A549 (cell line): ENCODE measurements at regions not wholly inside any gene's neighbourhood (a gene's known extent, or its start where the extent isn't known, plus 50 kb on each side); places are given as distances from the start of the nearest gene placed in this dataset.

ENCODE experiments used
- ATAC-seq, 2 experiments: fragments of 200-7000 bp in 1 of 2; fragments of >200 bp in 1 of 2; cut with Nextera tagmentation in 1 of 2; cut with Tn5 transposase in 1 of 2; 3 replicates each; pipeline versions ENCODE4 v1.8.0 to v1.9.1; 2018 to 2020; ENCODE audit warnings: mild to moderate bottlenecking in 1 of 2, moderate library complexity in 1 of 2
- CTCF ChIA-PET: fragments of 300-600 bp; sonication (Branson Sonifier 250); formaldehyde crosslinking; extraction: SDS; loops from one replicate; lab custom pipeline; 2021; ENCODE audit warnings: antibody characterized with exemption, inconsistent platforms; lab: Yijun Ruan, JAX
- POLR2A ChIA-PET: fragments of 350-600 bp; formaldehyde crosslinking; extraction: SDS; loops from one replicate; lab custom pipeline; 2021; ENCODE audit warnings: antibody characterized with exemption, inconsistent platforms; lab: Yijun Ruan, JAX
- DNase-seq, 2 experiments: peaks; one replicate each; pipeline versions ENCODE4 v3.0.0 to v3.0.0-alpha.2; 2011 to 2016; ENCODE audit warnings: low read depth in 1 of 2, low spot score in 1 of 2
- FAIRE-seq: peaks from 2 replicates; lab custom pipeline; 2011; peaks lifted over from hg19 to GRCh38; lab: Jason Lieb, UNC
- H3K27ac ChIP-seq, 2 experiments: fragments of >200 bp; sonication (Bioruptor Twin); formaldehyde crosslinking; 3 replicates each; pipeline ENCODE4 v1.5.1; 2016 to 2017
- H3K4me1 ChIP-seq: fragments of >200 bp; sonication (Bioruptor Twin); formaldehyde crosslinking; 3 replicates; pipeline ENCODE4 v1.6.1; 2016
- H3K4me2 ChIP-seq: fragments of >200 bp; sonication (Bioruptor Twin); formaldehyde crosslinking; 3 replicates; pipeline ENCODE4 v1.6.1; 2016
- H3K4me3 ChIP-seq: fragments of >200 bp; sonication (Bioruptor Twin); formaldehyde crosslinking; 3 replicates; pipeline ENCODE4 v1.5.1; 2016
- H3K9me3 ChIP-seq: fragments of >200 bp; sonication (Bioruptor Twin); formaldehyde crosslinking; 3 replicates; pipeline ENCODE4 v1.6.1; 2016
- CBX2 ChIP-seq: fragments of 200-600 bp; sonication (generic); IDR thresholded peaks from 2 replicates; pipeline ENCODE4 v1.6.1; 2016; ENCODE audit warnings: low read depth, mild to moderate bottlenecking, borderline replicate concordance
- CEBPB ChIP-seq, 2 experiments: fragments of >200 bp in 1 of 2; sonication (Bioruptor Twin) in 1 of 2; formaldehyde crosslinking in 1 of 2; IDR thresholded peaks; 2 replicates each; pipeline ENCODE4 v1.6.1; 2012 to 2016
- CHD4 ChIP-seq: fragments of 200-600 bp; sonication (generic); IDR thresholded peaks from 2 replicates; pipeline ENCODE4 v1.6.1; 2016; ENCODE audit warnings: antibody characterized with exemption, mild to moderate bottlenecking, borderline replicate concordance
- E2F6 ChIP-seq: IDR thresholded peaks from 2 replicates; pipeline ENCODE4 v1.6.1; 2012; ENCODE audit warnings: low read depth, borderline replicate concordance
- HES2 ChIP-seq: fragments of >200 bp; sonication (Bioruptor Twin); formaldehyde crosslinking; IDR thresholded peaks from 2 replicates; pipeline ENCODE4 v1.6.1; 2016
- KDM1A ChIP-seq: fragments of 200-600 bp; sonication (generic); IDR thresholded peaks from 2 replicates; pipeline ENCODE4 v1.6.1; 2016; ENCODE audit warnings: low read depth, mild to moderate bottlenecking
- MYC ChIP-seq: IDR thresholded peaks from 2 replicates; pipeline ENCODE4 v1.6.1; 2012; ENCODE audit warnings: mild to moderate bottlenecking, inconsistent platforms, low read length, improper control_type of control experiment, borderline replicate concordance
- RFX5 ChIP-seq: fragments of 450-650 bp; IDR thresholded peaks from 2 replicates; pipeline ENCODE4 v1.7.1; 2014; ENCODE audit warnings: antibody characterized with exemption, mild to moderate bottlenecking, moderate library complexity
- SMC3 ChIP-seq: fragments of >200 bp; sonication (Bioruptor Twin); formaldehyde crosslinking; IDR thresholded peaks from 3 replicates; pipeline ENCODE4 v1.6.1; 2018; ENCODE audit warnings: inconsistent platforms
- TFCP2L1 ChIP-seq: fragments of 250-450 bp; sonication (Bioruptor Pico); IDR thresholded peaks from 2 replicates; pipeline ENCODE4 v1.5.0; 2021; ENCODE audit warnings: mild to moderate bottlenecking
- WGBS: methylation state at CpG from one replicate; pipeline ENCODE4 v1.1.6; 2017; ENCODE audit errors: missing lambda C conversion rate; 5-methylcytosine and 5-hydroxymethylcytosine counted together
- TF ChIP-seq, protein P1 (sequence below): fragments of 200-600 bp; sonication (generic); IDR thresholded peaks from 2 replicates; pipeline ENCODE4 v1.6.1; 2016; ENCODE audit warnings: antibody characterized with exemption, mild to moderate bottlenecking, moderate library complexity
- TF ChIP-seq, protein P2 (sequence below): IDR thresholded peaks from 2 replicates; pipeline ENCODE4 v1.6.1; 2012

GRCh38 chr2:147430408-147430807, 414.4 kb upstream of the ACVR2A start:
- H3K9me3 ChIP-seq: no peaks in the 10 kb centered on the region
- no peak for TF ChIP-seq CBX2
- TF ChIP-seq, all 56 proteins: peak for 0
- ChIA-PET POLR2A (no interaction called here), CTCF (no interaction called here)
- H3K4me3 ChIP-seq: no peak overlapping the region
- no peaks in the 10 kb centered on the region for H3K4me1 ChIP-seq
- FAIRE-seq (no peak), DNase-seq (no peak), ATAC-seq (no peak)
- H3K27ac ChIP-seq: no peak overlapping the region
- 6% methylated on average over 3 of the region's 3 CpGs for WGBS
- no peak overlapping the region for H3K4me2 ChIP-seq

DNA sequence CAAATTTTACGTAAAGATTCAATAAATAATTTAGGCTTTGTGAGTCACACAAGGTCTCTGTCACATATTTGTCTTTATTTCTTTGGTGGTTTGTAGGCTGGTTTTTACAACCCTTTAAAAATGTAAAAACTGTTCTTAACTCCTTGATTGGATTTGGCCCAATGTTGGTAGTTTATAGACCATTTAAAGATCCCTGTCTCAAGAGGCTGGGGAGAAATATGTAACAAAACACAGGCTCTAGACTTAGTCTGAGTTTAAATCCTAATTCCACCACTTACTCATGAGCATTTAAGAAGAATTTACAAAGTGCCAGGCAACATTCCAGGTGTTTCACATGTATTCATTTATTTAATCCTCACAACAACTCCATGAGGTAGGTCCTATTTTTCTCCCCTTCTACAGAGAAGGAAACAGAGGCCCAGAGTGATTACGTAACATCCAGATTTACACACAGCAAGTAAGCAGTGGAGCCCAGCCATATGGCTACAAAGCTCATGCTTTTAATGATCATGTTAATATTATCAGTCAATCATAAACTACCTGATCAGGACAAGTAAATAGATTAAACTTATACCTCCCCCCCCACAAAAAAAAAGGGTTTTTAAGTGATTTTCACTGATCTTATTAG, 416.6 kb upstream of the ACVR2A start:
- no peak overlapping the region for H3K4me3 ChIP-seq
- 49% methylated on average over 2 of the region's 2 CpGs for WGBS

DNA sequence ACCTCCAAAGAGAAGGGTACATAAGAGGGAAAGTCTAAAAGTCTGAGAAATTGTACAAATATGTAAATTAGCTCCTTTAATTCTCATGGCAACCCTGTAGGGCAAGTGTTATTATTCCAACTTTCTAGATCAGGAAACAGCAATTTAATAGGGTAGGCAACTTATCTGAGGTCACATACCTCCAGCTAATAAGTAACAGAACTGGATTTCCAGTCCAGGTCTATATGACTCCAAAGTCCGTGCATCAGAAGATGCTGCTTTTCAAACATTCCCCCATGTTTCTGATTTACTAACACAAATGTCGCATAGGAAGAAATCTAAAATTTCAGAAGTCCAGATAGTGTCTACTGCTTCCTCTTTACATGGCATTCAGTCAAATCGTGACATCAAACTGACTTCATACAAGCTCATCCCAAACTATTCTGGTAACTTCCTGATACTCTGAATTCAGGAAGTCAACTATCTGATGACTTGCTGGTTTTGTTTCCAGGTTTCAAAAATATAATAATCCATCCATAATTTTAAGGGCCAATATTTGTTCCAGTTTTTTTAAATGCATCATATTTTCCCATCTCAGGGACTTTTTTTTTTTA, 419.3 kb upstream of the ACVR2A start:
- WGBS: 38% methylated on average over 3 of the region's 3 CpGs
- ATAC-seq: no peak
- TF ChIP-seq CHD4: no peak
- TF ChIP-seq SMC3: no peak
- TF ChIP-seq, protein P1, sequence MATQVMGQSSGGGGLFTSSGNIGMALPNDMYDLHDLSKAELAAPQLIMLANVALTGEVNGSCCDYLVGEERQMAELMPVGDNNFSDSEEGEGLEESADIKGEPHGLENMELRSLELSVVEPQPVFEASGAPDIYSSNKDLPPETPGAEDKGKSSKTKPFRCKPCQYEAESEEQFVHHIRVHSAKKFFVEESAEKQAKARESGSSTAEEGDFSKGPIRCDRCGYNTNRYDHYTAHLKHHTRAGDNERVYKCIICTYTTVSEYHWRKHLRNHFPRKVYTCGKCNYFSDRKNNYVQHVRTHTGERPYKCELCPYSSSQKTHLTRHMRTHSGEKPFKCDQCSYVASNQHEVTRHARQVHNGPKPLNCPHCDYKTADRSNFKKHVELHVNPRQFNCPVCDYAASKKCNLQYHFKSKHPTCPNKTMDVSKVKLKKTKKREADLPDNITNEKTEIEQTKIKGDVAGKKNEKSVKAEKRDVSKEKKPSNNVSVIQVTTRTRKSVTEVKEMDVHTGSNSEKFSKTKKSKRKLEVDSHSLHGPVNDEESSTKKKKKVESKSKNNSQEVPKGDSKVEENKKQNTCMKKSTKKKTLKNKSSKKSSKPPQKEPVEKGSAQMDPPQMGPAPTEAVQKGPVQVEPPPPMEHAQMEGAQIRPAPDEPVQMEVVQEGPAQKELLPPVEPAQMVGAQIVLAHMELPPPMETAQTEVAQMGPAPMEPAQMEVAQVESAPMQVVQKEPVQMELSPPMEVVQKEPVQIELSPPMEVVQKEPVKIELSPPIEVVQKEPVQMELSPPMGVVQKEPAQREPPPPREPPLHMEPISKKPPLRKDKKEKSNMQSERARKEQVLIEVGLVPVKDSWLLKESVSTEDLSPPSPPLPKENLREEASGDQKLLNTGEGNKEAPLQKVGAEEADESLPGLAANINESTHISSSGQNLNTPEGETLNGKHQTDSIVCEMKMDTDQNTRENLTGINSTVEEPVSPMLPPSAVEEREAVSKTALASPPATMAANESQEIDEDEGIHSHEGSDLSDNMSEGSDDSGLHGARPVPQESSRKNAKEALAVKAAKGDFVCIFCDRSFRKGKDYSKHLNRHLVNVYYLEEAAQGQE: no peak
- no peak for TF ChIP-seq TFCP2L1
- TF ChIP-seq RFX5: no peak
- TF ChIP-seq E2F6: no peak
- TF ChIP-seq HES2: no peak
- TF ChIP-seq, all 56 proteins: peak for 0
- no peak for FAIRE-seq
- no peak overlapping the region for H3K4me2 ChIP-seq
- CTCF ChIA-PET: no interaction called here
- H3K4me1 ChIP-seq: no peaks in the 10 kb centered on the region
- no peak overlapping the region for H3K4me3 ChIP-seq
- POLR2A ChIA-PET: interaction anchor here (0.7 kb wide), 1 partner anchor 1075 kb away, joined by 3 read pairs; no protein-coding TSS in a partner anchor
- H3K9me3 ChIP-seq: no peaks in the 10 kb centered on the region
- DNase-seq: no peak
- H3K27ac ChIP-seq: no peak overlapping the region

More for the DNA sequence above, 416.6 kb upstream of the ACVR2A start:
- Histone ChIP-seq H3K4me1 (no peaks in the 10 kb centered on the region), H3K27ac (no peak overlapping the region)
- ChIA-PET CTCF (no interaction called here), POLR2A (no interaction called here)
- FAIRE-seq (no peak), ATAC-seq (no peak), DNase-seq (no peak)
- TF ChIP-seq HES2 (no peak), MYC (no peak), SMC3 (no peak), KDM1A (no peak), CEBPB (IDR thresholded peaks at IDR 0.05) (0 out of 4 replicates have a peak, but pooled peaks have one; percentile 19 to 25)
- TF ChIP-seq, protein P2, sequence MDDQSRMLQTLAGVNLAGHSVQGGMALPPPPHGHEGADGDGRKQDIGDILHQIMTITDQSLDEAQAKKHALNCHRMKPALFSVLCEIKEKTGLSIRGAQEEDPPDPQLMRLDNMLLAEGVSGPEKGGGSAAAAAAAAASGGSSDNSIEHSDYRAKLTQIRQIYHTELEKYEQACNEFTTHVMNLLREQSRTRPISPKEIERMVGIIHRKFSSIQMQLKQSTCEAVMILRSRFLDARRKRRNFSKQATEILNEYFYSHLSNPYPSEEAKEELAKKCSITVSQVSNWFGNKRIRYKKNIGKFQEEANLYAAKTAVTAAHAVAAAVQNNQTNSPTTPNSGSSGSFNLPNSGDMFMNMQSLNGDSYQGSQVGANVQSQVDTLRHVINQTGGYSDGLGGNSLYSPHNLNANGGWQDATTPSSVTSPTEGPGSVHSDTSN: no peak
- TF ChIP-seq, all 56 proteins: peak for 1
- no peaks in the 10 kb centered on the region for H3K9me3 ChIP-seq
- H3K4me2 ChIP-seq: no peak overlapping the region
